Left lung (tissue), 4 donors: ENCODE measurements at regions not wholly inside any gene's neighbourhood (a gene's known extent, or its start where the extent isn't known, plus 50 kb on each side); places are given as distances from the start of the nearest gene placed in this dataset.

Experiments
- ATAC-seq: fragments of 200-7000 bp; cut with Tn5 transposase; one replicate; pipeline ENCODE4 v1.9.1; 2020; ENCODE audit warnings: moderate library complexity
- DNase-seq, 4 donors: peaks; one replicate each; pipeline ENCODE4 v3.0.0-alpha.2; 2013 to 2020
- H3K27ac ChIP-seq, 2 donors: fragments of 200-600 bp; sonication (generic) in 1 of 2; one replicate each; pipeline versions ENCODE4 v1.5.0 to v1.8.0; 2020 to 2021
- H3K27me3 ChIP-seq, 2 donors: fragments of 200-600 bp; sonication (generic) in 1 of 2; one replicate each; pipeline versions ENCODE4 v1.5.0 to v1.8.0; 2020 to 2021
- H3K36me3 ChIP-seq, 2 donors: fragments of 200-600 bp; sonication (generic) in 1 of 2; one replicate each; pipeline versions ENCODE4 v1.5.0 to v1.8.0; 2020 to 2021
- H3K4me1 ChIP-seq, 2 donors: fragments of 200-600 bp; one replicate each; pipeline ENCODE4 v1.8.0; 2021
- H3K4me3 ChIP-seq, 2 donors: fragments of 200-600 bp; sonication (generic) in 1 of 2; one replicate each; pipeline versions ENCODE4 v1.5.0 to v1.8.0; 2020 to 2021; ENCODE audit warnings: mild to moderate bottlenecking in 1 of 2
- H3K9me3 ChIP-seq, 2 donors: fragments of 200-600 bp; sonication (generic) in 1 of 2; one replicate each; pipeline versions ENCODE4 v1.5.0 to v1.8.0; 2020 to 2021
- CTCF ChIP-seq, 2 donors: fragments of 200-600 bp; sonication (generic) in 1 of 2; IDR thresholded peaks; one replicate each; pipeline versions ENCODE4 v1.5.0 to v1.8.0; 2021; ENCODE audit warnings: antibody characterized with exemption in 2 of 2
- intact Hi-C, 2 donors: fragments of 100-400 bp; cut with DNase I; formaldehyde crosslinking; loops; one replicate each; pipeline versions ENCODE4 v1.11.2 to v1.14.2; 2022
- donor health status: DM: no; HTN: yes; CAD: no.
- donor health status: DM: no; HTN: no; CAD: no.

- H3K9me3 ChIP-seq = no peaks in the 10 kb centered on the region
- H3K27me3 ChIP-seq = no peaks in the 10 kb centered on the region
- H3K27ac ChIP-seq = peak overlapping the region in 1 of 2 donors; percentile 85
- no peak for DNase-seq
- no peak for ATAC-seq
- peaks cover 0 to 27% of the 10 kb centered on the region in 2 donors for H3K4me1 ChIP-seq
- TF ChIP-seq CTCF (IDR thresholded peaks at IDR 0.05) = no peak
- H3K36me3 ChIP-seq = no peaks in the 10 kb centered on the region
- intact Hi-C loops = no loop called here
- H3K4me3 ChIP-seq = no peak overlapping the region
These were observed 171.2 kb upstream of the NR5A2 start for GRCh38 chr1:199856216-199856780.

GRCh38 chr1:199857108-199857507 is 170.4 kb upstream of the NR5A2 start:
- Histone ChIP-seq H3K27me3 (no peaks in the 10 kb centered on the region), H3K9me3 (no peaks in the 10 kb centered on the region), H3K4me3 (no peak overlapping the region), H3K36me3 (no peaks in the 10 kb centered on the region), H3K4me1 (peaks cover 0 to 27% of the 10 kb centered on the region in 2 donors), H3K27ac (peak overlapping the region in 1 of 2 donors; percentile 85)
- DNase-seq = no peak
- ATAC-seq = peak; percentile 34
- intact Hi-C loops = no loop called here
- TF ChIP-seq CTCF (IDR thresholded peaks at IDR 0.05) = no peak

GRCh38 chr1:199857516-199857915 is 170.0 kb upstream of the NR5A2 start:
- Histone ChIP-seq H3K4me3 (no peak overlapping the region), H3K27ac (peak overlapping the region in 1 of 2 donors; percentile 85), H3K9me3 (no peaks in the 10 kb centered on the region), H3K27me3 (no peaks in the 10 kb centered on the region), H3K4me1 (peaks cover 0 to 27% of the 10 kb centered on the region in 2 donors), H3K36me3 (no peaks in the 10 kb centered on the region)
- TF ChIP-seq CTCF (IDR thresholded peaks at IDR 0.05) = no peak
- ATAC-seq (no peak), DNase-seq (no peak)
- intact Hi-C loops = no loop called here

- H3K27me3 ChIP-seq = no peaks in the 10 kb centered on the region
- TF ChIP-seq CTCF (IDR thresholded peaks at IDR 0.05) = no peak
- no peaks in the 10 kb centered on the region for H3K36me3 ChIP-seq
- no peaks in the 10 kb centered on the region for H3K9me3 ChIP-seq
- no peak for DNase-seq
- H3K4me3 ChIP-seq = no peak overlapping the region
- intact Hi-C loops = no loop called here
- H3K4me1 ChIP-seq = peaks cover 0 to 27% of the 10 kb centered on the region in 2 donors
- H3K27ac ChIP-seq = peak overlapping the region in 1 of 2 donors; percentile 85
- ATAC-seq = no peak
These were observed 169.3 kb upstream of the NR5A2 start for GRCh38 chr1:199858171-199858570.

GRCh38 chr1:199858856-199859255 is 168.7 kb upstream of the NR5A2 start:
- no peak overlapping the region for H3K4me3 ChIP-seq
- no peak for ATAC-seq
- no peaks in the 10 kb centered on the region for H3K9me3 ChIP-seq
- TF ChIP-seq CTCF (IDR thresholded peaks at IDR 0.05) = no peak
- H3K27me3 ChIP-seq = no peaks in the 10 kb centered on the region
- DNase-seq = no peak
- intact Hi-C loops = no loop called here
- H3K4me1 ChIP-seq = peaks cover 0 to 28% of the 10 kb centered on the region in 2 donors
- no peaks in the 10 kb centered on the region for H3K36me3 ChIP-seq
- H3K27ac ChIP-seq = peak overlapping the region in 1 of 2 donors; percentile 85
